ENCODE measurements at regions not wholly inside any gene's neighbourhood (a gene's known extent, or its start where the extent isn't known, plus 50 kb on each side); places are given as distances from the start of the nearest gene placed in this dataset.
A peak's percentile ranks its signal among the peaks of the same experiment; 100 is the strongest.

GRCh38 chr6:93940381-93940780, 521.0 kb upstream of the EPHA7 start:
- intact Hi-C loops (cut with DNase I) = no loop called here
- Histone ChIP-seq H3K4me1 (no peaks in the 10 kb centered on the region), H3K27ac (no peak overlapping the region), H3K4me3 (no peak overlapping the region), H3K9me3 (no peaks in the 10 kb centered on the region), H3K27me3 (no peaks in the 10 kb centered on the region), H3K36me3 (no peaks in the 10 kb centered on the region)
- no peak for ATAC-seq
- DNase-seq = no peak
- 43% methylated on average over 2 of the region's 2 CpGs for WGBS (ENCODE audit: insufficient coverage, low coverage, low lambda C conversion rate, missing lambda C conversion rate)
- no peak for TF ChIP-seq CTCF (IDR thresholded peaks at IDR 0.05)
- no peak for TF ChIP-seq POLR2A (IDR thresholded peaks at IDR 0.05)

GRCh38 chr6:93932175-93932574, 512.8 kb upstream of the EPHA7 start:
- Histone ChIP-seq H3K4me1 (no peaks in the 10 kb centered on the region), H3K36me3 (no peaks in the 10 kb centered on the region), H3K9me3 (no peaks in the 10 kb centered on the region), H3K4me3 (no peak overlapping the region), H3K27me3 (no peaks in the 10 kb centered on the region), H3K27ac (no peak overlapping the region)
- no peak for ATAC-seq
- intact Hi-C loops (cut with DNase I) = no loop called here
- TF ChIP-seq POLR2A (IDR thresholded peaks at IDR 0.05) (no peak), CTCF (IDR thresholded peaks at IDR 0.05) (no peak)
- DNase-seq = no peak
- WGBS (ENCODE audit: insufficient coverage, low coverage, low lambda C conversion rate, missing lambda C conversion rate) = 41% methylated on average over 2 of the region's 2 CpGs

GRCh38 chr6:93927731-93928130, 508.4 kb upstream of the EPHA7 start:
- WGBS (ENCODE audit: insufficient coverage, low coverage, low lambda C conversion rate, missing lambda C conversion rate) = 56% methylated on average over 5 of the region's 5 CpGs
- intact Hi-C loops (cut with DNase I) = no loop called here
- DNase-seq = no peak
- no peaks in the 10 kb centered on the region for H3K4me1 ChIP-seq
- H3K27ac ChIP-seq = no peak overlapping the region
- H3K36me3 ChIP-seq = no peaks in the 10 kb centered on the region
- no peak overlapping the region for H3K4me3 ChIP-seq
- no peaks in the 10 kb centered on the region for H3K9me3 ChIP-seq
- no peaks in the 10 kb centered on the region for H3K27me3 ChIP-seq
- TF ChIP-seq POLR2A (IDR thresholded peaks at IDR 0.05) (no peak), CTCF (IDR thresholded peaks at IDR 0.05) (no peak)
- no peak for ATAC-seq

- H3K9me3 ChIP-seq = no peaks in the 10 kb centered on the region
- no peaks in the 10 kb centered on the region for H3K36me3 ChIP-seq
- H3K27me3 ChIP-seq = no peaks in the 10 kb centered on the region
- H3K4me3 ChIP-seq = no peak overlapping the region
- TF ChIP-seq POLR2A (IDR thresholded peaks at IDR 0.05) = no peak
- no peak for TF ChIP-seq CTCF (IDR thresholded peaks at IDR 0.05)
- 20% methylated on average over 1 of the region's 1 CpG for WGBS (ENCODE audit: insufficient coverage, low coverage, low lambda C conversion rate, missing lambda C conversion rate)
- intact Hi-C loops (cut with DNase I) = no loop called here
- peaks cover 0 to 5% (median 0%) of the 10 kb centered on the region in 4 donors for H3K4me1 ChIP-seq
- H3K27ac ChIP-seq = peak overlapping the region; percentile 60 to 84 (median 83)
- no peak for DNase-seq
- peak; percentile 83 to 90 (median 87) for ATAC-seq
These were observed 500.0 kb upstream of the EPHA7 start for GRCh38 chr6:93919365-93919764.

- 29% methylated on average over 3 of the region's 3 CpGs for WGBS (ENCODE audit: insufficient coverage, low coverage, low lambda C conversion rate, missing lambda C conversion rate)
- H3K36me3 ChIP-seq = no peaks in the 10 kb centered on the region
- ATAC-seq = peak; percentile 68 to 72 (median 70)
- peak overlapping the region; percentile 60 to 84 (median 83) for H3K27ac ChIP-seq
- H3K27me3 ChIP-seq = no peaks in the 10 kb centered on the region
- H3K4me3 ChIP-seq = no peak overlapping the region
- intact Hi-C loops (cut with DNase I) = no loop called here
- no peaks in the 10 kb centered on the region for H3K9me3 ChIP-seq
- no peak for TF ChIP-seq CTCF (IDR thresholded peaks at IDR 0.05)
- TF ChIP-seq POLR2A (IDR thresholded peaks at IDR 0.05) = no peak
- peak; percentile 55 to 70 (median 57) for DNase-seq
- peaks cover 0 to 5% (median 0%) of the 10 kb centered on the region in 4 donors for H3K4me1 ChIP-seq
These were observed 498.9 kb upstream of the EPHA7 start for GRCh38 chr6:93918258-93918657.

Measured in right lobe of liver (tissue), 6 donors.